Activated gamma-delta T cell treated with anti-CD3 and anti-CD28 coated beads, Interleukin-2, amount 50 U/mL, for 16 hours (primary cell): ENCODE measurements at regions not wholly inside any gene's neighbourhood (a gene's known extent, or its start where the extent isn't known, plus 50 kb on each side); places are given as distances from the start of the nearest gene placed in this dataset.

ENCODE experiments used
- DNase-seq: peaks from one replicate; pipeline ENCODE4 v3.0.0-alpha.2; 2020; ENCODE audit warnings: low read depth

- no peak for DNase-seq
These were observed 179.8 kb upstream of the UBL3 start for GRCh38 chr13:30030141-30030750.

DNA sequence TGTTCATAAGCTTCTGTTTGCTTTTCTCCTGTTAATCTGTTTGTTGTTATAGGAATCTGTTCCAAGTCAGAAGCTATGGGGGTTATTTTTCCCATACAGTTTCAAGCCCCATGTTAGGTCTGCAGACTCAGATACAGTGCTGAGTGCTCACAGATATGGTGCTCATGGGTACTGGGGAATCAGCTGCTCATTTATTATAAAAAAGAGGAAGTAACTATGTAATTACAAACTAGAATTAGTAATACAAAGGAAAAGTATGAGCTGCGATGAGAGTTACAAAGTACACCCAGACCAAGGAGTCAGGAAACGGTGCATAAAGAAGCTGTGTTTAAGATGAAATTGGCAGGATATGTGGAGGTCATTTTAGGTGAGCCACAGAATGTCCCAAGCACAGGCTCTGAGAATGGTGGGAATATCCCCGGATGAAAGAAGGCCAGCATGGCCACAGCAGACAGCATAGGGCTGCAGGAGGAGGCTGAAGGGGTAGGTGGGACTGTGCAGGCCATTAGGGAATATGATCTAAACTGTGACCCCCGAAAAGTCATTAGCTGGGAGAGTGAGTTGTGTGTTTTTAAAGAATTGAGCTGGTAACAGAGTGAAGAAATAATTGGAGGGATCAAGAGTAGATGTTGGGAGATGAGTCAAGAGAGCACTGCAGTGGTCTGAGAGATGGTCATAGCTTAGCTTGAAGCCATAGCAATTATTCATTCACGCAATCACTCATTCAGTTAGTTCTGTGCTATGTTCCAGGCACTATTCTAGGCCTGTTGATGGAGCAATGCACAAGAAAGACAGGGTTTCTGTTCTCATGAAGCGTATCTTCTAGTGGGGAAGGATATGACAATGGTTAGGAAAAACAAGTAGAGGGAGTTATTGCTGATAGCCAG lies 177.4 kb upstream of the UBL3 start:
- DNase-seq: no peak

GRCh38 chr13:30026909-30027308 lies 176.5 kb upstream of the UBL3 start:
- no peak for DNase-seq

- DNase-seq: no peak
These were observed 175.7 kb upstream of the UBL3 start for GRCh38 chr13:30026093-30026492.

GRCh38 chr13:30025351-30025750 lies 174.9 kb upstream of the UBL3 start:
- DNase-seq: no peak

DNA sequence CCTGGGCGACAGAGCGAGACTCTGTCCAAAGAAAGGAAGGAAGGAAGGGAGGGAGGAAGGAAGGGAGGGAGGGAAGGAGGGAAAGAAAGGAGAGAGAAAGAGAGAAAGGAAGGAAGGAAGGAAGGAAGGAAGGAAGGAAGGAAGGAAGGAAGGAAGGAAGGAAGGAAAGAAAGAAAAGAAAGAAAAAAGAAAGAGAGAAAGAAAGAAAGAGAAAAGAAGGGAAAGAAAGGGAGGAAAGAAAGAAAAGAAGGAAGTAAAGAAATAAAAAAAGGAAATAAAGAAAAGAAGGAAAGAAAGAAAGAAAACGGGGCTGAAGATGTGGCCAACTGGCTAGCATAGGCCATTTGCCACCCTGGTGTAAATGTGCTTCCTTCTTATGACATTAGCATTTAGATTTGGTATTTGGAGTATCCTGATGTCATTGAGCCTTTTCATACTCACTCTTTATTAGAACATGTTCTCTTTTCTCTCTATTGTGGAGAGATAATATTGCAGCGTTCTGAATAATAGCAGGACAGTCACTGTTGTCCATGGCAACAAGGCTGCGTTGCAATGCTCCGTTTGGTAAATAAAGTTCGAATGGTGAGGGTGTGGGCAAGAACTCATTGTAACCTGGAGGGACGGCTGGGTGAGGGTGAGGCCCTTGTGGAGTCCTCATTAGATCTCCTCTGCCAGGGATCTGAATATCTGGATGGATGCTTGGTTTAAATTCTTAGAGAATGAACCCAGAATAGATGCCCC lies 173.9 kb upstream of the UBL3 start:
- DNase-seq: no peak

- no peak for DNase-seq
These were observed 172.9 kb upstream of the UBL3 start for GRCh38 chr13:30023196-30023895.

- DNase-seq: no peak
These were observed 172.4 kb upstream of the UBL3 start for GRCh38 chr13:30022796-30023195.

DNA sequence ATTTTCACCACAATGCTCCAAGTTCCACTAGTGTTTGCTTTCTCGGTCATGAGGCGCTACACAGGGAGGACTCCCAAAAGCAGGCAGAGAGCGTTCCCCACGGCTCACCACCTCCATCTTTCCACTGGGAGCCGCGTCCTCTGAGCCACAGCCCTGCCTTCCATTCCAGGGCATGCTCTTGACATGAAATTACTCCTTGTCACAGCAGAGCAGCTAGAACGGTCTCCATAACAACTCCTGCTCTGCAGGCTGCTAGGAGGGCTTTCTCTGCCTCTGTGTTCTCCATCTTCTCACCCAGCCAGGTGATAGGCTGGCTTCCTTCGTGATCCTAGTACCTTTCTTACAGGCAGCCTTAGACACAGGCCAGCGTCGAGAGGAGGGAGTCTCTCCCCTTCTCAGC lies 171.8 kb upstream of the UBL3 start:
- DNase-seq: no peak

- no peak for DNase-seq
These were observed 171.2 kb upstream of the UBL3 start for GRCh38 chr13:30021611-30022010.

DNA sequence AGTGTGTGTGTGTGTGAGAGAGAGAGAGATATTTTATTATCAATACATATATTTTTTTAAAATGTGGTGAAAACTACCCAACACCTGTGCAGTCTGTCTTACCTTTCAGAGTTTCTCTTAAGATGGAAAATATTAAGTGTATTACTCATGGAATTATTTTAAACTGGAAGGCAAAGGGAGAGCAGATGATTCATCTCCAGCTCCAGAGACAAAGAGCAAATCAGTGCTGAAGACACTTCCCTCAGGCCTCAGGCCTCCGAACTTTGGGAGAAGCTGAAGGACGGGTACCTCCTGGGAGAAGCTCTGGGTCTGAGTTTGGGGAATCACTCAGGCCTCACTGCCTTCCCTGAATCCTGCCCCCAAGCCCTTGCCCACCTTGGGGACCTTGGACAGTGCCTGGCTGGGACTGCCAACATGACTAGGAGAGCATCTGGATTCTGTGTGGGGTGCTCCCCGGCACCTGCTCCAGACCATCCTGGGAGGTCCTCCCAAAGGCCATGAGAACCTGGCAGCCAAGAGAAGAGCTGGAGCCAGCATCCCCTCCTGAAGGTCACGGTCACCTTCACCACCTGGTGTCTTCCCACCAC lies 170.4 kb upstream of the UBL3 start:
- DNase-seq: no peak

GRCh38 chr13:30019648-30020626 lies 169.5 kb upstream of the UBL3 start:
- DNase-seq: no peak

DNA sequence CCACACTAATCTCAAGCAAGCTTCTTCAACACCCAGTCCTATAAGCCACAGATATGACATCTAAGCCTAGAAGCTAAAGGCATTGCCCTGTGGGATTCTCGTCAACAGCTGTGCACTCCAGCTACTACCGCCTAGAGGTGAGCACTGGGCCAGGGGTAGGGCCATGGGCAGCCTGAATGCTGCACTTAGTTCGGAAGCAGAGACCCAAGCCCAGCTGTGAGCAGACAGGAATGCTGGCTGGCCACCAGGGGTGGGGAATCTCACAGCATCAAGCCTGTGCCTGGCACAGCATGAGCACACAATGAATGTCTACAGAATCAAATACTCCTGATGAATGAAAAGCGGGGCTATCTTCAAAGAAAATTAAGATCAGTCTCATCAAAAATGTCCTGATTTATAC lies 167.5 kb upstream of the UBL3 start:
- DNase-seq: no peak

- no peak for DNase-seq
These were observed 166.0 kb upstream of the UBL3 start for GRCh38 chr13:30016398-30016797.

DNA sequence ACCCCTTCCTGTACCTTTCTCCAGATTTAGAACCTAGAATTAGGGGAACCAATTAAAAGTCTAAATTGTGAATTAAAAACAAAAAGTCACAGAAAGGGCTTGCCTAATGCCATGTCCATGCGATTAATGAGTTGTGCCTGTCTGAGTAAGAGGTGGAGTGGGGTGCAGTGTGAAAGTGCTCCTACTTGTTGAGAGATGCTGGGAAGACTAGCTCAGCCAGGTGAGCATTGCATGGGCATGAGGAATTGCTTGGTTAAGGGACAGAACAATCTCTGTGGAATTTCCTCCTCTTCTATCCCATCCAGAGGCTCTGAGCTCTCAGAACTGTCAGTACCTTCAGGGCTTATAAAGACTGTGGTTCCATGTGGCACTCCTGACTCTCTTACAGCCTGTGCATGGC lies 159.0 kb upstream of the UBL3 start:
- DNase-seq: no peak

GRCh38 chr13:30006246-30006645 lies 155.8 kb upstream of the UBL3 start:
- no peak for DNase-seq

GRCh38 chr13:30004204-30004603 lies 153.8 kb upstream of the UBL3 start:
- DNase-seq: no peak

GRCh38 chr13:30002577-30002976 lies 152.2 kb upstream of the UBL3 start:
- no peak for DNase-seq

DNA sequence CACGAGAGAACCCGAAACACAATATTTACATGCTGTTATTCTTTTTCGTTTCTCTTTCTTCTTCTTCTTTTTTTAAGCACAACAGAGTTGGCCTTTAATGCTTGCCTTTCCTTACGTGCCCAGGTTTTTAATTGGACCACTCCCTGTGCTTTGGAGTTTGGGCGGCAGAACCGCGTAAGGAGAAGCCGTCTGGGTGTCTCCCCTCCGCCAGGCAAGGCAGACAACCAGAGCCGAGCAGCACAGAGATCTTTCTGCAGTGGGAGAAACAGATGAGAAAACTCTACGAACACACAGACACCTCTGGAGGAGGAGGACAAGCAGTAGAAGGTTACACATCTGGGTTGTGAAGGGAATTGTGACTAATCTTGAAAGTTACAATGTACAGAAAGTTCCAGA lies 150.0 kb upstream of the UBL3 start:
- no peak for DNase-seq

GRCh38 chr13:29999492-30000369 lies 149.3 kb upstream of the UBL3 start:
- no peak for DNase-seq
